Liver (tissue), 8 donors: ENCODE measurements at regions not wholly inside any gene's neighbourhood (a gene's known extent, or its start where the extent isn't known, plus 50 kb on each side); places are given as distances from the start of the nearest gene placed in this dataset.

Source experiments
- DNase-seq: peaks from one replicate; pipeline ENCODE4 v3.0.0-alpha.2; 2017; ENCODE audit warnings: low spot score
- H3K27ac ChIP-seq, 2 donors: one replicate each; pipeline ENCODE4 v1.7.0; 2013; ENCODE audit warnings: inconsistent platforms in 2 of 2, low read length in 2 of 2, control low read depth in 1 of 2, low read depth in 1 of 2, mild to moderate bottlenecking in 1 of 2
- H3K27me3 ChIP-seq, 4 donors: one replicate each; pipeline versions ENCODE4 v1.6.1 to v1.7.0; 2013; ENCODE audit warnings: low read length in 3 of 4, inconsistent platforms in 1 of 4, mild to moderate bottlenecking in 1 of 4, moderate library complexity in 1 of 4; ENCODE audit not compliant: control insufficient read depth in 4 of 4, insufficient read depth in 4 of 4
- H3K36me3 ChIP-seq, 4 donors: one replicate each; pipeline versions ENCODE4 v1.6.1 to v1.7.0; 2013; ENCODE audit warnings: low read length in 3 of 4, mild to moderate bottlenecking in 3 of 4, low read depth in 1 of 4, moderate library complexity in 1 of 4; ENCODE audit not compliant: control insufficient read depth in 4 of 4, insufficient read depth in 3 of 4
- H3K4me1 ChIP-seq, 4 donors: one replicate each; pipeline versions ENCODE4 v1.6.1 to v1.7.0; 2013; ENCODE audit warnings: low read length in 3 of 4, mild to moderate bottlenecking in 3 of 4, moderate library complexity in 1 of 4; ENCODE audit not compliant: control insufficient read depth in 4 of 4, insufficient read depth in 4 of 4
- H3K4me3 ChIP-seq, 3 donors: one replicate each; pipeline versions ENCODE4 v1.6.1 to v1.7.0; 2013; ENCODE audit warnings: low read length in 3 of 3, control low read depth in 1 of 3, low read depth in 1 of 3, mild to moderate bottlenecking in 1 of 3
- H3K9ac ChIP-seq, 2 donors: one replicate each; pipeline ENCODE4 v1.7.0; 2013; ENCODE audit warnings: low read length in 2 of 2, mild to moderate bottlenecking in 2 of 2, moderate library complexity in 2 of 2, control low read depth in 1 of 2, low read depth in 1 of 2
- H3K9me3 ChIP-seq, 4 donors: one replicate each; pipeline versions ENCODE4 v1.6.1 to v1.7.0; 2013; ENCODE audit warnings: low read length in 3 of 4; ENCODE audit not compliant: control insufficient read depth in 4 of 4
- EGR1 ChIP-seq, 2 donors: IDR thresholded peaks; 2 replicates each; pipeline ENCODE4 v1.6.1; 2016 to 2018; ENCODE audit warnings: antibody characterized with exemption in 2 of 2, low read depth in 2 of 2
- FOXA2 ChIP-seq: IDR thresholded peaks from 2 replicates; pipeline ENCODE4 v1.6.1; 2016; ENCODE audit warnings: antibody characterized with exemption
- GABPA ChIP-seq, 2 donors: IDR thresholded peaks in 1 of 2; conservative IDR thresholded peaks in 1 of 2; 2 replicates each; pipeline ENCODE4 v1.6.1; 2016; ENCODE audit warnings: antibody characterized with exemption in 2 of 2, mild to moderate bottlenecking in 1 of 2, moderate library complexity in 1 of 2
- HNF4G ChIP-seq: IDR thresholded peaks from 2 replicates; pipeline ENCODE4 v1.6.1; 2016; ENCODE audit warnings: antibody characterized with exemption
- JUND ChIP-seq, 2 donors: IDR thresholded peaks; 2 replicates each; pipeline ENCODE4 v1.6.1; 2016; ENCODE audit warnings: antibody characterized with exemption in 2 of 2
- NR2F2 ChIP-seq: IDR thresholded peaks from 2 replicates; pipeline ENCODE4 v1.6.1; 2016; ENCODE audit warnings: antibody characterized with exemption
- RAD21 ChIP-seq, 2 donors: IDR thresholded peaks; 2 replicates each; pipeline ENCODE4 v1.6.1; 2016; ENCODE audit warnings: antibody characterized with exemption in 2 of 2, mild to moderate bottlenecking in 2 of 2
- REST ChIP-seq: IDR thresholded peaks from 2 replicates; pipeline ENCODE4 v1.6.1; 2016; ENCODE audit warnings: antibody characterized with exemption, mild to moderate bottlenecking
- RXRA ChIP-seq, 2 donors: IDR thresholded peaks; 2 replicates each; pipeline ENCODE4 v1.6.1; 2017 to 2018; ENCODE audit warnings: antibody characterized with exemption in 2 of 2, mild to moderate bottlenecking in 1 of 2
- SP1 ChIP-seq: IDR thresholded peaks from 2 replicates; pipeline ENCODE4 v1.6.1; 2018; ENCODE audit warnings: antibody characterized with exemption, mild to moderate bottlenecking
- TAF1 ChIP-seq: conservative IDR thresholded peaks from 2 replicates; pipeline ENCODE4 v1.6.1; 2016; ENCODE audit warnings: antibody characterized with exemption, mild to moderate bottlenecking
- YY1 ChIP-seq: IDR thresholded peaks from 2 replicates; pipeline ENCODE4 v1.6.1; 2016; ENCODE audit warnings: antibody characterized with exemption, mild to moderate bottlenecking
- WGBS: extraction: QIAGEN DNeasy Blood & Tissue Kit; methylation state at CpG from one replicate; pipeline ENCODE4 v1.1.7; 2013; 5-methylcytosine and 5-hydroxymethylcytosine counted together
- TF ChIP-seq, protein P1 (sequence below): fragments of 150-350 bp; IDR thresholded peaks from 2 replicates; pipeline ENCODE4 v1.5.1; 2017; ENCODE audit warnings: improper control_type of control experiment, low read depth, low read length; ENCODE audit not compliant: missing input control
- TF ChIP-seq, protein P2 (sequence below): IDR thresholded peaks from 2 replicates; pipeline ENCODE4 v1.6.1; 2016; ENCODE audit warnings: antibody characterized with exemption
- TF ChIP-seq, protein P3 (sequence below): IDR thresholded peaks from 2 replicates; pipeline ENCODE4 v1.6.1; 2016; ENCODE audit warnings: antibody characterized with exemption
- donor health status: healthy.
- donor health status: healthy.
- donor health status: healthy.
- donor health status: healthy.
- donor health status: healthy.

DNA sequence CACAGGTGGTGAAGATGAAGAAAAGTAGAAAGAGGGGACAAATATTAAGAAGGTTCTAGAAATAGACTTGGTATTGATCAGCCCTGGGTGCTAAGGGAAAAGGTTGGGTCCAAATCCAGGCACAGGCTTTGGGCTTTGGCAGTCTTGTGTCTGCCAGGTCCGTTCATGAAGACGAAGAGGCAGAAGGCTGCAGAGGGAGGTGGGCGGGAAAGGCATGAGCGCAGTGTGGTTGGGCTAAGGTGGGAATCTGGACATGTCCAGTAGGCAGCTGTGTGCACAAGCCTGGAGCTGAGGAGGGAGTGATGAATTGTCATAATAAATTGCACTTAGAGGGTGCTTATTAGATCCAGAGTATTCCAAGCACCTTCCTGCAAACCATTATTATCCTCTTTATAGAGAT lies 105.7 kb upstream of the TEX51 start:
- Histone ChIP-seq H3K27ac (no peak overlapping the region), H3K9me3 (no peaks in the 10 kb centered on the region), H3K9ac (no peak overlapping the region), H3K4me1 (no peaks in the 10 kb centered on the region), H3K27me3 (peaks cover 0 to 10% (median 0%) of the 10 kb centered on the region in 4 donors), H3K4me3 (no peak overlapping the region), H3K36me3 (no peaks in the 10 kb centered on the region)
- WGBS = 81% methylated on average over 4 of the region's 4 CpGs
- DNase-seq = no peak
- TF ChIP-seq, protein P1, sequence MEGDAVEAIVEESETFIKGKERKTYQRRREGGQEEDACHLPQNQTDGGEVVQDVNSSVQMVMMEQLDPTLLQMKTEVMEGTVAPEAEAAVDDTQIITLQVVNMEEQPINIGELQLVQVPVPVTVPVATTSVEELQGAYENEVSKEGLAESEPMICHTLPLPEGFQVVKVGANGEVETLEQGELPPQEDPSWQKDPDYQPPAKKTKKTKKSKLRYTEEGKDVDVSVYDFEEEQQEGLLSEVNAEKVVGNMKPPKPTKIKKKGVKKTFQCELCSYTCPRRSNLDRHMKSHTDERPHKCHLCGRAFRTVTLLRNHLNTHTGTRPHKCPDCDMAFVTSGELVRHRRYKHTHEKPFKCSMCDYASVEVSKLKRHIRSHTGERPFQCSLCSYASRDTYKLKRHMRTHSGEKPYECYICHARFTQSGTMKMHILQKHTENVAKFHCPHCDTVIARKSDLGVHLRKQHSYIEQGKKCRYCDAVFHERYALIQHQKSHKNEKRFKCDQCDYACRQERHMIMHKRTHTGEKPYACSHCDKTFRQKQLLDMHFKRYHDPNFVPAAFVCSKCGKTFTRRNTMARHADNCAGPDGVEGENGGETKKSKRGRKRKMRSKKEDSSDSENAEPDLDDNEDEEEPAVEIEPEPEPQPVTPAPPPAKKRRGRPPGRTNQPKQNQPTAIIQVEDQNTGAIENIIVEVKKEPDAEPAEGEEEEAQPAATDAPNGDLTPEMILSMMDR = no peak
- TF ChIP-seq JUND (IDR thresholded peaks at IDR 0.05) (no peak), RAD21 (IDR thresholded peaks at IDR 0.05) (no peak), REST (no peak), RXRA (IDR thresholded peaks at IDR 0.05) (no peak), YY1 (no peak), NR2F2 (no peak), HNF4G (no peak), FOXA2 (no peak), GABPA (IDR thresholded peaks at IDR 0.05 in 1 of 2, conservative IDR thresholded peaks at IDR 0.05 in 1 of 2) (no peak), EGR1 (IDR thresholded peaks at IDR 0.05; ENCODE audit: low read depth in 2 of 2) (no peak), SP1 (no peak), TAF1 (no peak)
- TF ChIP-seq, protein P2, sequence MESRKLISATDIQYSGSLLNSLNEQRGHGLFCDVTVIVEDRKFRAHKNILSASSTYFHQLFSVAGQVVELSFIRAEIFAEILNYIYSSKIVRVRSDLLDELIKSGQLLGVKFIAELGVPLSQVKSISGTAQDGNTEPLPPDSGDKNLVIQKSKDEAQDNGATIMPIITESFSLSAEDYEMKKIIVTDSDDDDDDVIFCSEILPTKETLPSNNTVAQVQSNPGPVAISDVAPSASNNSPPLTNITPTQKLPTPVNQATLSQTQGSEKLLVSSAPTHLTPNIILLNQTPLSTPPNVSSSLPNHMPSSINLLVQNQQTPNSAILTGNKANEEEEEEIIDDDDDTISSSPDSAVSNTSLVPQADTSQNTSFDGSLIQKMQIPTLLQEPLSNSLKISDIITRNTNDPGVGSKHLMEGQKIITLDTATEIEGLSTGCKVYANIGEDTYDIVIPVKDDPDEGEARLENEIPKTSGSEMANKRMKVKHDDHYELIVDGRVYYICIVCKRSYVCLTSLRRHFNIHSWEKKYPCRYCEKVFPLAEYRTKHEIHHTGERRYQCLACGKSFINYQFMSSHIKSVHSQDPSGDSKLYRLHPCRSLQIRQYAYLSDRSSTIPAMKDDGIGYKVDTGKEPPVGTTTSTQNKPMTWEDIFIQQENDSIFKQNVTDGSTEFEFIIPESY = no peak

DNA sequence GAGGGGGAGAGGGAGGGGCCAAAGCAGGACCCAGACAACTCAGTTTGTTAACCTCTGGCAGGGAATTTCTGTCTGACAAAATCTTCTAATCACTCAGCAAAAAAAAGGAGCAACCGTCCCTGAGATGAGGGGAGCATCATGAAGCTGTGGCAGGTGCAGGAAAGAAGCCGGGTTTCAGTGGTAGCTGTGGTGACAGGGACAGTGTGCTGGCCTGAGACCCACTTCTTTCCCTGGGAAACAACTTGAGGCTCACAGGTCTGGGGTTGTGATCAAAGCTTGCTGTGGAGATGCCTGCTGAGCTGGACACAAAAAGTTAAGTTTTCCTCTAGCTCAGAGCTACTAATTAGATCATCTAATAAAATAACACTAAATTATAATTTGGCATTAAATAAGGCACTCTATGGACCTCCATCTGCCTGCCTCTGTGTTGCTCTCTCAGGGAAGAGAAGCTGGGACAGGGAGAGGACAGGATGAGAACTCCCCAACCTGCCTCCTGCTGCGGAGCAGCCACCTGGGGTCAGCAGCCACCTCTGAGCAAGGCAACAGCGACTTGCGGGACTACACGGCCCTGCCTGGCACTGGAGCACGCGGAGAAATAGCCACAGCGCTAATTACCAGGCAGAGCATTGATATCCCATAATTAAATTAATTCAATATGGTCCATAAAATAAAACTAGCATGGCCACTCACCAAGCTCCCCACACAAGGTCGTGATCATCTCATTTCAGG lies 104.6 kb upstream of the TEX51 start:
- 39% methylated on average over 10 of the region's 10 CpGs for WGBS
- Histone ChIP-seq H3K36me3 (no peaks in the 10 kb centered on the region), H3K4me3 (no peak overlapping the region), H3K9me3 (no peaks in the 10 kb centered on the region), H3K27ac (no peak overlapping the region), H3K9ac (no peak overlapping the region), H3K27me3 (peaks cover 0 to 10% (median 0%) of the 10 kb centered on the region in 4 donors), H3K4me1 (no peaks in the 10 kb centered on the region)
- TF ChIP-seq, protein P3, sequence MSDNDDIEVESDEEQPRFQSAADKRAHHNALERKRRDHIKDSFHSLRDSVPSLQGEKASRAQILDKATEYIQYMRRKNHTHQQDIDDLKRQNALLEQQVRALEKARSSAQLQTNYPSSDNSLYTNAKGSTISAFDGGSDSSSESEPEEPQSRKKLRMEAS = no peak
- peak; percentile 24 for DNase-seq
